GM18873 (cell line): ENCODE measurements at regions not wholly inside any gene's neighbourhood (a gene's known extent, or its start where the extent isn't known, plus 50 kb on each side); places are given as distances from the start of the nearest gene placed in this dataset.
A peak's percentile ranks its signal among the peaks of the same experiment; 100 is the strongest.

Source experiments
- ATAC-seq: cut with Tn5 transposase; IDR thresholded peaks from one replicate; pipeline ENCODE4 v1.9.1; 2021; ENCODE audit warnings: mild to moderate bottlenecking, moderate library complexity, moderate number of reproducible peaks; ENCODE audit not compliant: unreplicated experiment, low FRiP score

DNA sequence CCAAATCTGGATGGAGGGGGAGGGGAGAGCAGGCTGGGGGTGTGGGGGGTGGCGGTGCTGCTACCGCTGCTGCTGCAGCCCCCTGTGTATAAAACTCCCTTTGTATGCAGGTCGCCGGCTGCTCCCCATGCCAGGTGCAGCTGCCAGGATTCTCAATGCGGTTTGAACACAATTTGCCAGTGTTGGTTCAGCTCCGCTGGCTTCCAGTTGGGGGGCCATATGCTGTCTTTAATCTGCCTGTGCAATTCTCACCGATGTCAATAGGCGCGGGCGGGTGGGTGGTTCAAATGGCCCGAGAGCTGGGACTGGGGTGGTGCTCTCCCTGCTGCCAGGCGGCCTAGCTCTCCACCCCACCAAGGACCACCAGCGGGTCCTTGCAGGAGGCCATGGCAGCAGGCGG, 257.6 kb downstream of the BCOR start:
- ATAC-seq = no peak

DNA sequence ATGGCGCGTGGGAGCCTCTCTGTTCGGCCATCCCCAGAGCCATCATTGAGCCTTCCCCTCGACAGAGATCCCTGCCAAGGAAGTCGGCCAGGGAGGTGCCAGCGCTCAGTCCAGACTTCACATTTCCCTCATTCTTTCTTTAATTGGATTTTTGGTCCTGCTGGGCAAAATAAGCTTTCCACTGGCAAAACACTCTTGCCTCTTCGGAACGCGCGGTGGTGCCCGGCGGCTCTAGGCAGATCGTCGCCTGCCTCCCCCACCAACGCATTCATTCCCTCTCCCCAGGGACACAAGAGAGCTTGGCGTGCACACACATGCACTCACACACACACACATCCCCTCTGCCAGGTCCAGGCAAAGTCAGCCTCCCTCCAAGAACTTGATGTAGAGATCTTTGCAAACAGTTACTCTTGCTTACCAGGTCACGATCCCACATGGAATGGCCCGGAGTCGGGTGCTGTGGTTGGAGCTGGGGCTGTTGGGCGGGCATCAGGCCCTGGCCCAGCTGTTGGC, 257.1 kb downstream of the BCOR start:
- ATAC-seq = no peak

DNA sequence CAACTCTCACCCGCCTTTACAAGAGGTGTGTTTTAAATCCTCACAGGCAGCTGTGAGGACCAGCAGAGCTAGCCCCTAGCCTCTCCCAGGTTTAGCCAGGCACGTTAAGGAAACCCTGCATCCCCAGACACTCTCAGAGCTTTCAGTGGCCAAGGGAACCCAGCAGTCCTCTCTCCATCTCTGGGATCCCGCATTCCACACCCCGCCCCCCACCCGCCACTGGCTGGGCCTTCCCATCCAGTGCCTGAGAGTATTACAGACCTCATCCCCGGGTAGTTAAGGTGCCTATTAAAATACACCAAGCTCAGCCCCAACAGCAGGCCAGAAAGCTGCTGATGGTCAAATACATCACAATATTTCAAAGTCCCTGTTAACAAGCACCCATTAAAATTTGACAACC, 256.2 kb downstream of the BCOR start:
- no peak for ATAC-seq

DNA sequence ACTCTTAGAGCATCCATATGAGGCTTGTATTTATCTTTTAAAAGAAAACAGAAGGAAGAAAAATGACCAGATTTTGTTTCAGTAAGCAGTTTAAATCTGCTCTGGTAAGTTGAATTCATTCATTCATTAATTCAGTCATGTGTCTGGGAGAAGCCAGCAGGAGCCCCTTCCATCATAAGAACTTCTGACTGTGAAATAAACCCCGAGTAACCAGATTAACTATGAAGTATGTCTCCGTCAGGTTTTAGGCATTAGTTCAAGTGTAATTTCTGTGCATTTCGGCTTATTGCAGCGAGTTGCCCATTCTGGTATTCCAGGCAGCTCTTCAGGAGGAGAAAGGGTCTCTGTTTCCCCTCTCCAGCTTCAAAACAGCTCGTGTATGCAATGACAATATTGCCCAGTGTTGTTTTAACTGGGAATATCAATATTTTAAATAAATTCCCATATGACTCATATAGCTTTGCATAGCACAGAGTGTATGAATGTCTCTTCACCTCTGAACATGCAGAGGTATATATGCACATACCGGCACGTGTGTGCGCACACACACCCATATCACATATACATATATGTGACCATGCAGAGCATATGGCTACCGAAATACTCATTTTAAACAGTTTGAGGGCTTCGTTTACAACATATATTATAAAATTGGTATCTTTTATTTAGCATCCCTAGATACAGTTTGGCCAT, 255.3 kb downstream of the BCOR start:
- ATAC-seq = no peak

DNA sequence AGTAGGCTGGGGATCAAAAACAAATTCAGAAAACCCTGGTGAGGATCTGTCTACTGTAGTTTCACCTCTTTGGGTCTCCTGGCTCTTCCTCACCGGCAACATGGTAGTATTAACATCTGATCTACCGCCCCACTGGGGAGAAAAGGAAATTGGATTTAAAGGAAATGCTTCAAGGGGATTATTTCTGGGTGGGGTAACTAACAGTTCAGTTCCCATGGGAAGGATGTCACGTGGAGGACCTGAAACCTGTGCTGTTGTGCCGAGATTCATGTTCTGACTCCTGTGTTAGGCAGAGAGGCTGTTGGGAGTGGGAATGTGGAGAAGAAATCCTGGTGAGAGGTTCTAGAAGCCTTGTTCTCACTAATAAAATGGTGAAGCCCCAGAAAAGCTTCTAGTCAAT, 254.4 kb downstream of the BCOR start:
- ATAC-seq = no peak

DNA sequence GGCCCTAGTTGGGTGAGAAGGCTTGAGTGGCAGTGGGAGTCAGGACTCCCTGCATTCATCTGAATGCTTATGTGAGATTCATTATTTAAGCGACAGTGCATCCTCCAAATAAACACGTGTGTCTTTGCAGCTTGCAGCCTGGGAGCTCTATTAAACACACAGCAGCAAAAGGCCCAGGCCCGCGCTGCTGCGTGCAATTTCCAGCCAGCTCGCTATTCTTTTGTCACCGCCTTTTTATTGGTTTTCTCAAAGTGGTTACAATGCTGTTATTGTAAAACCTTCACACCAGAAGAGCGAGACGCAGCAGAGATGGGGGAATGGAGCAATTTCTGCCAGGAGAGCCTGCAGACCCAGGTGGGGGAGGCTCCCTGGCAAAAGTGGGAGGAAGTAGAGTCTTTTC, 252.5 kb downstream of the BCOR start:
- no peak for ATAC-seq

DNA sequence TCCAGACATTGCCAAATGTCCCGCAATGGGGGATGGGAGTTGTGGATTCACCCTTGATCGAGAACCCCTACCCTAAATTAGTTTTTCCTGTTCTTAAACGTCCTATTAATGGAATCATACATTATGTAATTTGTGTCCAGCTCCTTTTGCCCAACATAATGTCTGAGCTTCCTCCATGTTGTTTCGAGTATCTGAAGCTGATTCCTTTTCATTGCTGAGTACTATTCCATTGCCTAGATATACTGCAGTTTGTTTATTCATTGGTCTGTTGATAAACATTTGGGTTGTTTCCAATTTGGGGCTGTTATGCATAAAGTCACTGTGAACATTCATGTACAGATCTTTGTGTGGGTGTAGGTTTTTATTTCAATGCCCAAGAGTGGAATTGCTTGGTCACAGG, 251.3 kb downstream of the BCOR start:
- no peak for ATAC-seq

DNA sequence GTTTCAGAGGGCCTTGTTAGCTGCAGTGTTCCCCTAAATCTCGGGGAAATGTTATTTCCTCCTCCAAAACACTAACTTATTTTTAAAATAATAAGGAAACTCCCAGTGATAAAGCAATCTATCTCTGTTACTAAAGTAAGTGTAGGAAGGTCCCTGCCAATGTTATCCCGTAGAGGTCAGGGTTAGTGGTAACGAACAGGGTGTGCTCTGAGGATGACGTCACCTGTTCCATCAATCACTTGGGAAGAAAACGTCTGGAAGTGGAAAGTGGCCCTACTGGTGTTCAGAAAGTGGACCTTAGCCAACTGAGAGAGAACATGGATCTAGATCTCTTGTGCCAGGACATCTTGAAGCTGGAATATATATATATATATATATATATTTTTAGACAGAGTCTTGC, 249.5 kb downstream of the BCOR start:
- ATAC-seq = no peak

DNA sequence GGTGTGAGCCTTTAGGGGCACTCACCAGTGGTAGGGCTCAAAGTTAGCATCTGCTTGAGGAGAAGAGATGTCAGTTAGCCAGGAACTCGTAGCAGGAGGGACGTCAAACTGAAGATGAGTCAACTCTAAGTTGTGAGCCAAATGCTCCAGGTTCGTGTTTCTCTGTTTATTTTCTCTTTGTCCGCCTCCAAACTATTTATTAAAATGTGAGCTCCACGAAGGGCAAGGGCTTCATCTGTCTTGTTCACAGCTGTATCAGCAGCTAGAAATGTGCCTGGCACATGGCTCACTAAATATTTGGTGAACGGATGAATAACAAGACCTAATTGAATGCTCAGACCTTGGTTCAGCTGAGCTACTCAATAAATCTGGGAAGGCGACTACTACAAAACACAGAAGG, 248.9 kb downstream of the BCOR start:
- ATAC-seq = no peak

DNA sequence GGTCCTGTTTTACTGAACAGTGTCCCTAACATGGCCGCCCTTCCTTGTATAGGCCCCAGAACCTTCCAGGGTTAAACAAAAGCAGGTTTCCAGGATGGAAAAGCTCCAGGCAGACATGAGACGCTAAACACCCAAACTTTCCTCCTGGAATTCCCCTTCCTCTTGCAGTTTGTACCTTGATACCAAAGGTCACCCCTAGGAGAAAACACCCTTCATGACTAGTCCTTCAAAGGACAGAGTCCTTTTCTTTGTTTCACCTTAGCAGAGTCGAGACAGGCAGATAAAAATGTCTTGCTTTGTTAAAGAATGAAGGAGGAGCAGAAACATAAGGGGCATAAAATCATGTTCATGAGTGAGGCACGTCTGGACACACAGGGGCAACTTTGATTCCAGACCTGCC, 247.5 kb downstream of the BCOR start:
- no peak for ATAC-seq

DNA sequence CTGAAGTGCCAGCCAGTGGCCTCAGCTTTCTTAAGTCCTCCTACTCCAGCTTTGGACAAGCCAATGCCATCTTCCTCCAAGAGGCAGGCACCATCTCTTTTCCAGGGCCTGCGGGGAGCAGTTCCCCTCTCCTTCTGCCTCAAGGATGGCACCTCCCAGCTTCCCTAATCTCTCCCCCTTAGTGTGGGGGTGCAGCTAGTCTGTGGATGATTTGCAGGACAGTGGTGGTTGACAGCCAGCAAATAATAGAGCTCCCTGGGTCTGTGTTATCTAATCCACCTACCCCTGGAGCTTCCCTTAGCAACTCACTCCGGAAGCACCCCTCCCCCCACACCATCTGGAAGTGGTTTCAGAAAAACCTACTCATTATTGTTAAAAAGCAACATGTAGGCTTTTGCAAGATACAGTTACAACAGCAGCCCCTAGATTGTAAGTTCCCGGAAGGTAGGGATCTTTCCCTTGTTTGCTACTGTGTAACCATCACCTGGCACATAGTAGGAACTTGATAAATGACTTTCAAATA, 247.1 kb downstream of the BCOR start:
- ATAC-seq = no peak

DNA sequence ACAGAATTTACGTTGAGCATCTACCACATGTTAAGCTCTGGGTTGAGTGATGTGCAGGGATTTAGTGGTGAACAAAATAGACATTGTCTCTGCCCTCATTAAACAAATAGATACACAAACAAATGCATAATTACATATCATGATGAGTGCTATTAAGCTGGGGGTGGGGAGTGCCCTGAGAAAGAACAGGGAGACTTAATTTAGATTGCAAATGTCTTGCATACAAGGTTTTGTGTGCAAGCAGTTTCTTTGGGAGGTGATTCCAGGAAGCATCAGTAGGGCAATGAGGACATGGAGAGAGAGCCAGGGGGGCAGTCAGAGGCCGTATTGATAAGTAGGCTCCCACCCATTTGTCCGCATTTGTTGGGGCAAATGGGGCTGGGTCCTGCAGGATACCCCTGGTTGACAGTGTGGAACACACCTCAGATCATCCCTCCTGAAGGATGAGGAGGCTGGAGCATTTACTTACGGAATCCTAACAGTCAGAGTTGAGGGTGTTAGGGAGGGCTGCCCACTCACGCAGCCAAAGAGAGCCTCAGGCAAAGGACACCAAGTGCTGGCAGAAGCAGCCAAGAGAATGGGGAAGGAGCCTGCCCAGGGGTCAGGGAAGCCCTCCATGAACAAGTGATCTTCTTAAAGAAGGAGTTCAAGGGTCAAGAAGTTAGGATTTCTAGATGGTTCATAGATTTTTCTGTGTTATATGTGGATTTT, 245.9 kb downstream of the BCOR start:
- ATAC-seq = no peak

DNA sequence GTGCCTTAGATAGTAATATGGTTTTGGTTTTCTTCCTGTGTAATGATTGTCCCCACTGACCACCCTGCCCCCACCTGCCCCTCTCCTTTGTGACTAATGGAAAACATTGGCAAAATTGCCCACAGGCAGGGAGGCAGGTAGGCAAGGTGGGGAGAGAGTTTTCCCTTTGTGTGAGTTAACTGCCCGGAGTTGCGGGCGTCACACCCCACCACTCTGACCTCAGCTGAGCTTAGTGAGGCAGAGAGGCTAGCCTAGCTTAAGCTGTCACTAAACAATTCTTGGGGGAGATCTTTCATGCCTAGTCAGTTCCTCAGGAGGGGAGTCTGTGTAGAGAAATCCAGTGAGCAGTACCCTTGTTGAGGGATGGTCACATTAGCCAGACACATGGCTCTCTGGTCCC, 245.3 kb downstream of the BCOR start:
- ATAC-seq = no peak

DNA sequence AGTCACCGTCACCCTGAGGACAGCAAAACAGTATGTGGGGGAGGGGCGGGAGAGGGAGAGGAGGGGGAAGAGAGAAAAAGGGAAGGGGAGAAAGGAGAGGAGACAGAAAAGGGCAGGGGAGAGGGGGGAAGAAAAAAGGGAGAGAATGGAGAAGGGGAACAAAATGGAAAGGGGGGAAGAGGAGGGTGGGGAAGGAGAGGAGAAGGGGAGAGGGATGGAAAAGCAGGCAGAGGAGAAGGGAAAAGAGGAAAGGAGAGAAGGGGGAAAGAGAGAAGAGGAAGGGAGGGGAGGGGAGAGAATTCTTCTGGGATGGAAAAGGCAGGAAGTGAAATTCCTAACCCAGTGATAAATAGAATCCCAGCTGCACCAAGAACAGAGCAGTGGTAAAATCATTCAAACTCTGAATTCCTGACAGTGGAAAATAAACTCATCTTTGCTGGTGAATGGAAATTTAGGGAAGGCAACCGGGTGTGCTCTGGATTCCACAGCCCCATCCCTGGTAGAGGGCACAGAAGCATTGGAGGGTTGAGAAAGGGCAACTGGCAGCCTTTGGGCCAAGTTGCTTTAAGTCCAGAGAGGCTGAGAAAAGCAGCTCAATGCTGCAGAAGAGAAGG, 244.2 kb downstream of the BCOR start:
- ATAC-seq = no peak

DNA sequence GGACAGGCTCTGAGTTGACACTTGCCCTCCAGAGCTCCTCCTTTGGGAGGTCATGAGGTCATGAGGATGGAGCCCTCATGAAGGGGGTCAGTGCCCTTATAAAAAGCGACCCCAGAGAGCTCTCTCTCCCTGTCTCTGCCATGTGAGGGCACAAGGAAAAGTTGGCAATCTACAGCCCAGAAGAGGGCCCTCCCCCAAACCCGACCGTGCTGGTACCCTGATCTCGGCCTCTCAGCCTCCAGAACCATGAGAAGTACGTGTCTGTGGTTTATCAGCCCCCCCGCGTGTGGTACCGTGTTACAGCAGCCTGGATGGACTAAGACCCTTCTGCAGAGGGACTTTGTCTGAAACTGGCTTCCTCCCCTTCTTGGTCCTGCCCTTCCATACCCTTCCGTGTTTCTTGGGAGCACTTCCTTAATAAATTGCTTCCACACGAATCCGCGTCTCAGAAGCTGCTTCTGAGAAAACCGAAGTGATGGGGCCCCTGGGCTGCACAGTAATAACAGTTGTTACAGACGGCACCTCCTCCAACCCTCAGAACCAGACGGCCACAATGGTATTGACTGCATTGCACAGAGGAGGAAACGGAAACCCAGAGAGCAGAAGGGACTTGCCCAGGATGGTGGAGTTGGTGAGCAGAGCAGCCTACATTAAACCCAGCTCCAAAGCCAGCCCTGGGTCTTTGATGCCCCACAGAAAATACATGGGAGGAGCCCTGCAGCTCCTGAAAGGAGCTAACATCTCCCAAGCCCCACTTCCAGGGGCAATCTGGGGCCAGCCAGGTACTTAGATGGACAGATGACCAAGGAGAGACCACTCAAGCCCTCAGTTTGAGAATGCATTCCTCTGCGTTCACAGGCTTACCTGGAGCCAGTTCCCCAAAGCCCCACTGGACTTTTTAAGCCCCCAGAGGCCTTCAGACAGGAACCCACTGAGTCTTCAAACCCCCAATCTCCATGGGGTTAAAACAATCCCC, 242.7 kb downstream of the BCOR start:
- peak; percentile 75 for ATAC-seq

DNA sequence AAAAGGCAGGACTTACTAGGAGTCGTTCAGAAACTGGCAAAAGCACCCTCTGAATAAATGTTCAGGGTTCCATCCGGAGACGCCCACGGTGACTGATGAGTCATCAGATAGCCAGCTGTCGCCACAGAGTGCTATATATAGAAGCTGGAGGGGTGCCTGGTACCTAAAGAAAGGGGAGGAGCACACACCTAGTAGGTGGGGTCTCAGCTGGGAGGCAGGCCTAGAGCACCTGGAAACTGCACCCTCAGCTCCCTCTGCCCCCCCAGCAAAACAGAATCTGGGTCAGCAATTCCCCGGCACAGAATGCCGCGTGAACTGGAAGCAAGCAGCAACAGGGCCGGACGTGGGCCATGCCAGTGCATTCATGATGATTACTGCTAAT, 242.0 kb downstream of the BCOR start:
- ATAC-seq = peak; percentile 45

DNA sequence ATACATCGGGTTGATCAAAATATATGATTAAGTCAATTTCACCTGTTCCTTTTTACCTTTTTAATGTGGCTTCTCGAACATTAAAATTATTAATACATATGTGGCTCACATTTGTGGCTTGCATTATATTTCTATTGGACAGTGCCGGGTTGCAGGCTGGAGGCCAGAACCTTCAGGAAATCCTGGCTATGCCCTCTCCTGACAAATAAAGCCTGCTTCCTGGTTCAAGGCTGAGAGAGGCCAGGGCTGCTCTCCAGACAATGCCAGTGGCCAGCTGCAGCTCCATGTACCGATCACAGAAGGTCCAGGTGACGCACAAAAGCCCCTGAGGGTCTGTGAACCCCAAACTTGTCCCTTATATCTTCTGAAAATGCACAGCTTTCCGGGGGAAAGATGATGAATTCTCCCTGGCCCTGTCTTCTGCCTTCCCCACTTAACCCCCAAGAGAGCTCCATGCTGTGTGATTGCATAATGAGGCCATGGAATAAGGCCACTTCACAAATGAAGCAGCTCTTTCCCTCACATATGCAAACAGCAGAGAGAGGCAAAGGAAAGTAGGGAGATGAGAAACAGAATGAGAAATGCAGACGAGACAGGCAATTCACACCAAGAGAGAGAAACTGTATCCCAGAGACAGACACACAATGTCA, 241.2 kb downstream of the BCOR start:
- no peak for ATAC-seq

DNA sequence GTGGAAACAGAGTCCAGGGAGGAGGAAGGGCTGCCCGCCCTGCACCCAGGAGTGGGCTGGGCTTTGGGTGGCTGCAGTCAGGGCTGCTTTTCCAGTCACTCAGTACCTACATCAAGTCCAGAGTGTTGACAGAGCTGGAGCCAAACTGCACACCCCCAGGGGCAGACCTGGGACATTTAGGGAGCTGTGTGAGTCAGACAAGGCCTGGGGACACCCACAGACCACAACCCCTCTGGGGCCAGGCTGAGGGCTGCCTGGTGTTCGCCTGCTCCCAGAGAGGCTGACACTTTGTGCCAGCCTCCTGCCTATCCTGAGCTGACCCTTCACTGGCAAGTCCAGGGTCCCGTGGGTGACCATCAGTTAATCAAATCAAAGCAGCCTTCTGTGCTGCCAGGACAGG, 240.0 kb downstream of the BCOR start:
- ATAC-seq = no peak

DNA sequence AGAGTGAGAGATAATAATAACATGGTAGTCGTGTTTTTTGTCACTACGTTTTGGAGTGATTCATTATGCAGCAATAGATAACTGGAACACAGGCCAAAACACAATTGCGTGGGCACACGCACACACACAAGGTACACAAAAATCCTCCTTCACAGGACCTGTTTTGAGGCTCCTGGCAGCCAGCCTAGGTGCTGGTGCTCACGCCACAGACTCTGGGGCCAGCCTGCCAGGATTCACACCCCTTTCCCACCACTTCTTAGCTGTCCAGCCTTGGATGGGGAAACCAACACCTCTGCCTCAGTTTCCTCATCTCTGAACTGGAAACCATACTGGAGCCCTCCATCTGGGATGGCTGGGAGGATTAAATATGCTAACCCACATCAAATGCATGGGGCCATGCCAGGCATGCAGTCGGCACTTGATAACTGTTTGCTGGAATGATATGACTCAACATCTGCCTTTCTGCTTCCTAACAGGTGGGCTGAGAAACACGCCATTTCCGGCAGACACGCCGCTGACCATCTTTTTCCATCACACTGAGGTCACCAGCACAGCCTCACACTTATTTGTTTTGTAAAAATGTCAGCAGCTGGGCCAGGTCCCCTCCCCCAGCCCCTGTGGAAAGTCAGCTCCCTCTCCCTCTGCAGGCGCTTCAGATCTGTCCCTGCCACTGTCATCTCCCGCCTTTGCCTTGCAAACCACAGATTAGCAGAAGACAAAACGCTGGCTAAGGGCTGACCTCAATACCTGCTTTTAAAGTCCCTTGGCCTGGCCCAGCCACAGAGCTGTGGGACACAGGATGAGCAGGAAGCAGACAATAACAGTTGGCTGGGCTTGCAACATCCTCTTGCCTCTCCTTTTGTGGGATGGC, 237.5 kb downstream of the BCOR start:
- ATAC-seq = peak; percentile 61
